Fibroblast of skin of right quadriceps (primary cell): ENCODE measurements at regions not wholly inside any gene's neighbourhood (a gene's known extent, or its start where the extent isn't known, plus 50 kb on each side); places are given as distances from the start of the nearest gene placed in this dataset.
"Not testable (repeated sequence)": the region's sequence is repeated elsewhere in the genome, so short reads cannot be mapped to it uniquely, and the experiment has no call there.

ENCODE experiments used
- DNase-seq: peaks from one replicate; pipeline ENCODE4 v3.0.0-alpha.2; 2013

GRCh38 chr4:128646893-128647292 lies 162.6 kb upstream of the JADE1 start:
- not testable (repeated sequence) for DNase-seq

GRCh38 chr4:128644693-128645654 lies 164.5 kb upstream of the JADE1 start:
- DNase-seq = not testable (repeated sequence)

- DNase-seq = peak; percentile 42
Measured at GRCh38 chr4:128644107-128644506, 165.4 kb upstream of the JADE1 start.

GRCh38 chr4:128641566-128641965 lies 167.9 kb upstream of the JADE1 start:
- DNase-seq = not testable (repeated sequence)

GRCh38 chr4:128639541-128640270 lies 169.8 kb upstream of the JADE1 start:
- peak; percentile 63 for DNase-seq

- DNase-seq = no peak
Measured at GRCh38 chr4:128636906-128637305, 172.6 kb upstream of the JADE1 start.

- no peak for DNase-seq
Measured at GRCh38 chr4:128635955-128636560, 173.4 kb upstream of the JADE1 start.

GRCh38 chr4:128635141-128635954 lies 174.2 kb upstream of the JADE1 start:
- peak; percentile 26 for DNase-seq

GRCh38 chr4:128633067-128633466 lies 176.4 kb upstream of the JADE1 start:
- DNase-seq = no peak

- no peak for DNase-seq
Measured at GRCh38 chr4:128630871-128631270, 178.6 kb upstream of the JADE1 start.

GRCh38 chr4:128623508-128624215 lies 185.8 kb upstream of the JADE1 start:
- no peak for DNase-seq

- DNase-seq = not testable (repeated sequence)
Measured at GRCh38 chr4:128620279-128620965, 189.1 kb upstream of the JADE1 start.

- DNase-seq = no peak
Measured at GRCh38 chr4:128615197-128615596, 194.3 kb upstream of the JADE1 start.

- DNase-seq = no peak
Measured at GRCh38 chr4:128608006-128608405, 201.5 kb upstream of the JADE1 start.

- peak; percentile 57 for DNase-seq
Measured at GRCh38 chr4:128606173-128606572, 203.3 kb upstream of the JADE1 start.

GRCh38 chr4:128604840-128605239 lies 204.7 kb upstream of the JADE1 start:
- DNase-seq = no peak

- DNase-seq = no peak
Measured at GRCh38 chr4:128604204-128604603, 205.3 kb upstream of the JADE1 start.

GRCh38 chr4:128603081-128603480 lies 206.4 kb upstream of the JADE1 start:
- DNase-seq = peak; percentile 32

GRCh38 chr4:128601991-128602695 lies 207.4 kb upstream of the JADE1 start:
- DNase-seq = peak; percentile 58
